ENCODE measurements at regions not wholly inside any gene's neighbourhood (a gene's known extent, or its start where the extent isn't known, plus 50 kb on each side); places are given as distances from the start of the nearest gene placed in this dataset.
"Not testable (repeated sequence)": the region's sequence is repeated elsewhere in the genome, so short reads cannot be mapped to it uniquely, and the experiment has no call there.

DNA sequence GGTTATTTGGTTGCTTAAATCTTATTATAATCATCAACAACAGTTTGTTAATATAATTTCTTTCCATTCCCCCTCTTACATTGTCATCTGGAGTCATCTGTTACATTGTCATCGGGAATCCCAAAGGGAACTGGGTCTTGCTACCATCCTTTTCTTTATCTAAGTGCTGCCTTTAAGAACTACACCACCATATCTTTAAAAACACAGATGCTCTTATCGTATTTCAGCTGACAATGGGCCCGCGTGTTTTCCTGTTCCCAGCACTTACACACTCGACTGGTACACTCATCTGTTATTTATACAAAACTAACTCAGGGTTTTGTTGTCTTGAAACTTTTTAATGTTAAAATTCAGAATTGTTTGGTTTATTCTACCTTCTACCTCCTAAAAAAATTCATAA, 256.2 kb upstream of the MGMT start:
- Mint-ChIP-seq H3K9me3 (peaks cover 4% of the 10 kb centered on the region), H3K27me3 (ENCODE audit: low read depth) (no peaks in the 10 kb centered on the region), H3K4me3 (no peak overlapping the region), H3K36me3 (ENCODE audit: insufficient read depth) (no peaks in the 10 kb centered on the region), H3K4me1 (ENCODE audit: low read depth) (no peaks in the 10 kb centered on the region)
- ATAC-seq (no peak), DNase-seq (no peak)

DNA sequence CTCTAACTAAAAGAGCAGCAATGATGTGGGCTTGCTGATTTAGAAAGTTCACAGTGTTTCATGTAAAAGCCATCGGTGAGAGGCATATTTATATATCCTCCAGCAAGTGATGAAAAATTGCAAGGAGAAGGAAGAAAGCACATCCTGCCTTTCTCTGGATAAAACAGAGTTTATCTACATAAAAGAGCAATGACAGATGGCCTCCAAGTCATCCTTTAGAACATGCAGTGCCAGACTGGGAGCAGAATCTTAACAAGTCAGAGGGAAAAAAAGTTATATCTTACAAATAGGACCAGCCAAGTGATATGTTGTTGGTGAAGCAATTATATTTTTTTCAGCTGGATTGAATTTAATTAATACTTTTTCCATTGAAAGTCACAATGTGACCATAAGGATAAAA, 253.8 kb upstream of the MGMT start:
- ATAC-seq (no peak), DNase-seq (no peak)
- Mint-ChIP-seq H3K36me3 (ENCODE audit: insufficient read depth) (no peaks in the 10 kb centered on the region), H3K27me3 (ENCODE audit: low read depth) (no peaks in the 10 kb centered on the region), H3K4me1 (ENCODE audit: low read depth) (no peaks in the 10 kb centered on the region), H3K4me3 (no peak overlapping the region), H3K9me3 (peaks cover 4% of the 10 kb centered on the region)

DNA sequence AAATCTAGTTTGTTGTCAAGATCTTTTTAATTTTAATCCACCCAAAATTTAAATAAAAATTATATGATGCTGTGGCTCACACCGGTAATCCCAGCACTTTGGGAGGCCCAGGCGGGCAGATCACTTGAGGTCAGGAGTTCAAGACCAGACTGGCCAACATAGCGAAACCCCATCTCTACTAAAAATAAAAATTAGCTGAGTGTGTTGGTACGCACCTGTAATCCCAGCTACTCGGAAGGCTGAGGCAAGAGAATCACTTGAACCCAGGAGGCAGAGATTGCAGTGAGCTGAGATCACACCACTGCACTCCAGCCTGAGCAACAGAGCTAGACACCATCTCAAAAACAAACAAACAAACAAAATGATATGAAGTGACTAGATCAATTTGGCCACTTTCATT, 253.0 kb upstream of the MGMT start:
- H3K9me3 Mint-ChIP-seq; ATAC-seq; H3K4me1 Mint-ChIP-seq (ENCODE audit: low read depth); H3K4me3 Mint-ChIP-seq; H3K27me3 Mint-ChIP-seq (ENCODE audit: low read depth); H3K36me3 Mint-ChIP-seq (ENCODE audit: insufficient read depth); DNase-seq: not testable (repeated sequence)

DNA sequence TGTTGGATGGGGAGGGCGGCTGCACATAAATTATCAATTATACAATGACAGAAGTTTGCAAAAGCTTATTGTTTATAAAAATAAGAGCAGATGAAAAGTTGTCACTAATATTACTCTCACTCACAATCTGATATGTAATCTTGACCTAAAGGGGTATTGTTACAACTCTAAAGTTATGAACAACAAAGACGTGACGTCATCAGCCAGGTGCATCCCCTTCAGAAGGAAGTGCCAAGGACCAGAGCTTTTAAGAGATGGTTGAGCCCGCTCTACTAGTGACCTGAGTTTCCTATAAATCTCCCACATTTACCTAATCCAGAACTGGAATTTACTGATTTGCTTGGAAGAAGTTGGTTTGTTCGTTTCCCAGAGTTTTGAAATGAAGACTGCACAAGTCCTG, 247.7 kb upstream of the MGMT start:
- no peak for ATAC-seq
- no peak for DNase-seq
- no peaks in the 10 kb centered on the region for H3K4me1 Mint-ChIP-seq (ENCODE audit: low read depth)
- no peaks in the 10 kb centered on the region for H3K27me3 Mint-ChIP-seq (ENCODE audit: low read depth)
- no peaks in the 10 kb centered on the region for H3K36me3 Mint-ChIP-seq (ENCODE audit: insufficient read depth)
- H3K9me3 Mint-ChIP-seq: peaks cover 10% of the 10 kb centered on the region
- no peak overlapping the region for H3K4me3 Mint-ChIP-seq

DNA sequence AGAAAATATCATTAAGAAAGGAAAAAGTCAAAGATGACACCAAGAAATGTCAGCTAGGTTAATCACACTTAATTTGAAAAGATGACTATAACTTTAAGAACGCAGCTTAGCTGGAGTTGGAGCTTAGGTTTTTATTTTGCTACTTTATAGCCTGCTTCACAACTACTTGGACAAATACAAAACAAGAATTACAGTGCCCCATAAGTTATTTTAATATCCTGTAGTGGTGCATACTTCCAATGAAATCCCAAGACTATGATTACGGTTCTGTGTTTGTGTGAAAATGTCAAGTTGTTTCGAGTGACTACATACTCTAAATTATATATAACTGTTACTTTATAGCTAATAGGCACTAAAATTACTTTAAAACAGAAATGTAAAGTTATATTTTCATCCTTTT, 244.6 kb upstream of the MGMT start:
- no peaks in the 10 kb centered on the region for H3K36me3 Mint-ChIP-seq (ENCODE audit: insufficient read depth)
- H3K4me3 Mint-ChIP-seq: no peak overlapping the region
- DNase-seq (no peak), ATAC-seq (no peak)
- H3K9me3 Mint-ChIP-seq: peaks cover 6% of the 10 kb centered on the region
- no peaks in the 10 kb centered on the region for H3K4me1 Mint-ChIP-seq (ENCODE audit: low read depth)
- no peaks in the 10 kb centered on the region for H3K27me3 Mint-ChIP-seq (ENCODE audit: low read depth)

DNA sequence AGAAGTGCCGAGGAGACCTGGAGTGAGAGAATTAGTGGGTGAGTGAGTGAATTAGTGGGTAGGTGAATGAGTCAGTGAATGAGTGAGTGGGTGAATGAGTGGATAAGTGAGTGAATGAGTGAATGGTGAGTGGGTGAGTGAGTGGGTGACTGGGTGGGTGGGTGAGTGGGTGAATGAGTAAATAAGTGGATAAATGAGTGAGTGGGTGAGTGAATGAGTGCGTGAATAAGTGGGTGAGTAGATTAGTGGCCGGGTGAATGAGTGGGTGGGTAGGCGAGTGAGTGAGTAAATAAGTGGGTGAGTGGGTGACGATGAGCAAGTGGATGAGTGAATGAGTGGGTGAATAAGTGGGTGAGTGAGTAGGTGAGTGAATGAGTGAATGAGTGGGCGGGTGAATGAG, 243.7 kb upstream of the MGMT start:
- ATAC-seq: no peak
- no peaks in the 10 kb centered on the region for H3K27me3 Mint-ChIP-seq (ENCODE audit: low read depth)
- H3K4me1 Mint-ChIP-seq (ENCODE audit: low read depth): no peaks in the 10 kb centered on the region
- DNase-seq: no peak
- no peaks in the 10 kb centered on the region for H3K36me3 Mint-ChIP-seq (ENCODE audit: insufficient read depth)
- H3K4me3 Mint-ChIP-seq: no peak overlapping the region
- H3K9me3 Mint-ChIP-seq: peaks cover 6% of the 10 kb centered on the region

DNA sequence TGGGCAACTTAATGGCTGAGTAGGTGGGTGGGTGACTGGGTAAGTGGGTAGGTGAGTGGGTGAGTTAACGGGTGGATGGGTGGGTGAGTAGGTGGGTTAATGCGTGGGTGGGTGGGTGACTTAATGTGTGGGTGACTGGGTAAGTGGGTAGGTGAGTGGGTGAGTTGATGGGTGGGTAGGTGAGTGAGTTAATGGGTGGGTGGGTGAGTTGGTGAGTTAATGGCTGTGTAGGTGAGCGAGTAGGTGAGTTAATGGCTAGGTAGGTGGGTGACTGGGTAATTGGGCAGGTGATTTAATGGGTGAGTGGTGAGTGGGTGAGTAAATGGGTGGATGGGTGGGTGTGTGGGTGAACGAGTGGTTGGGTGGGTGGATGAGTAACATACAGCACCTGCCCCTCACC, 243.0 kb upstream of the MGMT start:
- Mint-ChIP-seq H3K4me1 (ENCODE audit: low read depth) (no peaks in the 10 kb centered on the region), H3K9me3 (peaks cover 6% of the 10 kb centered on the region), H3K27me3 (ENCODE audit: low read depth) (no peaks in the 10 kb centered on the region), H3K4me3 (no peak overlapping the region), H3K36me3 (ENCODE audit: insufficient read depth) (no peaks in the 10 kb centered on the region)
- ATAC-seq (no peak), DNase-seq (no peak)

DNA sequence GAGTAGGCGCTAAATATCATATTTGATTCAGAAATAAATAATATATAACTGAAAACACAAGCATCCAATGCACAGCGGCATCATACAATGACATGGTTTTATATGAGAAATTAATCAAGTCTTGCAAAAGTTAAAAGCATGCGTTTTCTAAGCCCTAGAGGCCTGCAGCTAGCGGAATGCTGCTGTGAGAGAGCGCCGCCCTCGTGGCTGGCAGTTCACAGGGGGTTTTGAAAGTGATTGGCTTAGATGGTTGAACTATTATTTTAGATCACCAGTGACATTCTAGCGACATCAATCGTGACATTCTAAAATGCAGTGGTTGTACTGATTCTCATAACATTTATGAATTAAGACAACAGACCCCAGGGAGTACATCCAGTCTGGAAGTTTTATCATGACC, 235.2 kb upstream of the MGMT start:
- Mint-ChIP-seq H3K4me1 (ENCODE audit: low read depth) (no peaks in the 10 kb centered on the region), H3K36me3 (ENCODE audit: insufficient read depth) (no peaks in the 10 kb centered on the region), H3K27me3 (ENCODE audit: low read depth) (no peaks in the 10 kb centered on the region), H3K9me3 (no peaks in the 10 kb centered on the region), H3K4me3 (no peak overlapping the region)
- ATAC-seq (no peak), DNase-seq (no peak)

DNA sequence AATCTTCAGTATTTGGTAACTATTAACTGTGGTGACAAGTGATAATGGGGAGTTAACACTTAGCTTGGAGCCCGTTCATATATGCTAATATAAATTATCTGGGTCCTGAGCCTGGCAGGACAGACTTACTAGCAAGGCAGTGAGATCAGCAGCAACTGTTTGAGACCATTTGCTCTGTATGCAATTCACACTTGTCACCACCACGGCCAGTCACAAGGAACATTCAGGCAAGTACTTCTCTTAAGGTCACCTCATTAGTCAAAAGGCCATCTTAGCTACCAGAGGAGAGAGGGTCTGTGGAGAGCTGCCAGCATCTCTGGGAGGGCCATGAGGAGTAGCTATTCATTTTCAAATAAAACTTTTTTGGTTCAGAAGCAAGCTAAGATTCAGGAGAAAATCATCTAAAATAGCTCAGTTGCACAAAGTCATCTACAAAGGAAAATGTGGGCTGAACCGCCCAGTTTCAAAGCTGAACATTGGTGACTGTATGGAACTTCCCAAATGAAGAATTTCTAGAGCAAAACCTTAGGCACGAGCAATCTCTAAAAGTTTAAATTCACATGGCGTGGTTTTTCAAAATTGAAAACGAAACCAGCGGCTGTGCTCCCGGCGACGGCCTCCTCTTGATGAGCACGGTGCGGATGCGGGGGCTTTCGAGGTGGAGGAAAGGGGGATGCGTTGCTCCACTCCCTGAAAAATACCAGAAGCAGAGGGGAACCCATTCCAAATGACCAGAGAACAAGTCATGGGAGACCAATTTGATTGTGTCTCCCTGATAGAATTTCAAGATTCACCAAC, 233.5 kb upstream of the MGMT start:
- ATAC-seq: no peak
- H3K27me3 Mint-ChIP-seq (ENCODE audit: low read depth): peaks cover 4% of the 10 kb centered on the region
- no peaks in the 10 kb centered on the region for H3K9me3 Mint-ChIP-seq
- H3K36me3 Mint-ChIP-seq (ENCODE audit: insufficient read depth): no peaks in the 10 kb centered on the region
- no peak overlapping the region for H3K4me3 Mint-ChIP-seq
- H3K4me1 Mint-ChIP-seq (ENCODE audit: low read depth): no peaks in the 10 kb centered on the region
- no peak for DNase-seq

DNA sequence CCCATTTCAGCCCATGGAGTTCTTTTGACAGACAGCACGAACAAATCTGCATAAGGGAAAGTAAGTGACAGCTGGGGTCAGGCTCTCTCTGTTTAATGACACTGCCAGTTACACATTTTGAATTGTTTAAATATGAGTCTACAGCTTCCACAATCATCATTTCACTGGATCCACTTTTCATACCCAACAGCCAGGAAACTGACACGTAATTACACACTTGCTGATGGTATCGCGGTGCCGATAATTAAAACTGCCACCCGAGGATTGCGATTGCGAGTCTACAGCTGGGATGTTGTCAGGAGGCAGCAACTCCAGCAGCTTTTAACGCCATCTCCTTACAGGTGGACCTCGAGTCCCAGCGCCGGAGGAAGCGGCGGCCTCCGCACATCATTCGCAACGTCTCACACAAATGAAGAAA, 230.8 kb upstream of the MGMT start:
- Mint-ChIP-seq H3K4me1 (ENCODE audit: low read depth) (no peaks in the 10 kb centered on the region), H3K36me3 (ENCODE audit: insufficient read depth) (no peaks in the 10 kb centered on the region)
- no peak for ATAC-seq

DNA sequence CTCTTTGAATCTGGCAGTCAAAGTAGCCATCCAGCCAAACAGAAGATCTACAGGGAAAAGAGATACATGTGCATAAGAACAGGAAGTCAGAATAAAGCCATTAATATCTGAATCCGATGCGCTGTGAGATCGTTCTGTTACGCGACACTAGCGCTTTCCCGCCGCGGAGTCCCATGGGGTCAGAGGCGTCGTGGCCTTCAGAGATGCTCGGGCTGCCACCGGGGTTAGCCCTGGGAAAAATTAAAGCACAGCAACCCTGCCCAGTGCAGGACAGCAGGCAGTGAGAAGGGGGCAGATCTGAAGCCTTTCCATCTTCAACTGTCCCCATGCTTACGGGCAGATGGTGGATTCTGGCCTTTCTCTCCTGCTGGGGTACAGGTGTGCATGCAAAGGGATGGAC, 225.6 kb upstream of the MGMT start:
- no peaks in the 10 kb centered on the region for H3K36me3 Mint-ChIP-seq (ENCODE audit: insufficient read depth)
- H3K9me3 Mint-ChIP-seq: no peaks in the 10 kb centered on the region
- peaks cover 7% of the 10 kb centered on the region for H3K27me3 Mint-ChIP-seq (ENCODE audit: low read depth)
- H3K4me1 Mint-ChIP-seq (ENCODE audit: low read depth): no peaks in the 10 kb centered on the region
- no peak for DNase-seq
- no peak overlapping the region for H3K4me3 Mint-ChIP-seq
- ATAC-seq: no peak

More for the DNA sequence above, 230.8 kb upstream of the MGMT start:
- peaks cover 4% of the 10 kb centered on the region for H3K27me3 Mint-ChIP-seq (ENCODE audit: low read depth)
- H3K4me3 Mint-ChIP-seq: no peak overlapping the region
- DNase-seq: no peak
- no peaks in the 10 kb centered on the region for H3K9me3 Mint-ChIP-seq

- Mint-ChIP-seq H3K27me3 (ENCODE audit: low read depth) (peaks cover 3% of the 10 kb centered on the region), H3K9me3 (no peaks in the 10 kb centered on the region), H3K4me3 (no peak overlapping the region), H3K4me1 (ENCODE audit: low read depth) (no peaks in the 10 kb centered on the region), H3K36me3 (ENCODE audit: insufficient read depth) (no peaks in the 10 kb centered on the region)
- DNase-seq (no peak), ATAC-seq (no peak)
Observed at GRCh38 chr10:129244298-129244697, 222.7 kb upstream of the MGMT start.

DNA sequence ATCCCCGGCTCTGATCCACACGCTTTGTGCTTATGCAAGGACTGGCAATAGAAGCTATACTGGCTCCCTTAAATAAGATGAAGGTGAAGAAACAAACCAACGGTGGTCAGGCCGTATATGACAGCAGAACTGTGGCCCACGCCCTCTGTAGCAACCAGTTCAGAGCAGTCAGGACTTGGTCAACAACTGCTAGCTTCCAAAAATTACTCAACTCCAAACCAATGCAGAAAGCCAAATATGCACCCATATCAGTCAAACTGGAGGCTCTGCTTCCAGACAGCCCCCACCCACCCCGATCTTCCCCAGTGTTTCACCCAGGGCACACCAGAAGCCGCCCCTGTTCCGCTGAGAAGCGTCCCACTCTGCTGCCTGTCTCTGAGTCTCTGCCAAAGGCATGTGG, 222.3 kb upstream of the MGMT start:
- H3K9me3 Mint-ChIP-seq: no peaks in the 10 kb centered on the region
- no peak for ATAC-seq
- H3K36me3 Mint-ChIP-seq (ENCODE audit: insufficient read depth): no peaks in the 10 kb centered on the region
- DNase-seq: no peak
- H3K4me3 Mint-ChIP-seq: no peak overlapping the region
- peaks cover 3% of the 10 kb centered on the region for H3K27me3 Mint-ChIP-seq (ENCODE audit: low read depth)
- H3K4me1 Mint-ChIP-seq (ENCODE audit: low read depth): no peaks in the 10 kb centered on the region

- Mint-ChIP-seq H3K4me3 (no peak overlapping the region), H3K4me1 (ENCODE audit: low read depth) (no peaks in the 10 kb centered on the region)
- ATAC-seq: no peak
Observed at GRCh38 chr10:129253161-129253864, 213.7 kb upstream of the MGMT start.

GRCh38 chr10:129253865-129254179, 213.2 kb upstream of the MGMT start:
- Mint-ChIP-seq H3K9me3 (no peaks in the 10 kb centered on the region), H3K4me3 (no peak overlapping the region), H3K4me1 (ENCODE audit: low read depth) (no peaks in the 10 kb centered on the region), H3K36me3 (ENCODE audit: insufficient read depth) (no peaks in the 10 kb centered on the region), H3K27me3 (ENCODE audit: low read depth) (no peaks in the 10 kb centered on the region)
- no peak for ATAC-seq
- no peak for DNase-seq

More at GRCh38 chr10:129253161-129253864, 213.7 kb upstream of the MGMT start:
- H3K36me3 Mint-ChIP-seq (ENCODE audit: insufficient read depth): no peaks in the 10 kb centered on the region
- no peaks in the 10 kb centered on the region for H3K27me3 Mint-ChIP-seq (ENCODE audit: low read depth)
- H3K9me3 Mint-ChIP-seq: no peaks in the 10 kb centered on the region
- no peak for DNase-seq
